Lung (tissue), 11 donors: ENCODE measurements at regions not wholly inside any gene's neighbourhood (a gene's known extent, or its start where the extent isn't known, plus 50 kb on each side); places are given as distances from the start of the nearest gene placed in this dataset.

Source experiments
- ATAC-seq: fragments of 200-7000 bp; cut with Tn5 transposase; one replicate; pipeline ENCODE4 v1.9.1; 2020; ENCODE audit warnings: moderate number of reproducible peaks; ENCODE audit not compliant: insufficient read depth, low FRiP score
- DNase-seq, 3 donors: peaks; one replicate each; pipeline ENCODE4 v3.0.0-alpha.2; 2013 to 2017
- H3K27ac ChIP-seq, 2 donors: one replicate each; pipeline ENCODE4 v1.5.1; 2013; ENCODE audit warnings: mild to moderate bottlenecking in 2 of 2, moderate library complexity in 2 of 2, control low read depth in 1 of 2, inconsistent platforms in 1 of 2, low read depth in 1 of 2, low read length in 1 of 2
- H3K27me3 ChIP-seq, 3 donors: one replicate each; pipeline ENCODE4 v1.5.1; 2013; ENCODE audit warnings: low read length in 2 of 3; ENCODE audit not compliant: control insufficient read depth in 3 of 3, insufficient read depth in 3 of 3
- H3K36me3 ChIP-seq, 4 donors: one replicate each; pipeline ENCODE4 v1.5.1; 2013; ENCODE audit warnings: low read length in 4 of 4, mild to moderate bottlenecking in 1 of 4, moderate library complexity in 1 of 4; ENCODE audit not compliant: control insufficient read depth in 4 of 4, insufficient read depth in 4 of 4
- H3K4me1 ChIP-seq, 5 donors: one replicate each; pipeline ENCODE4 v1.5.1; 2013; ENCODE audit warnings: low read length in 5 of 5, mild to moderate bottlenecking in 2 of 5, moderate library complexity in 1 of 5; ENCODE audit not compliant: control insufficient read depth in 5 of 5, insufficient read depth in 5 of 5
- H3K4me3 ChIP-seq: one replicate; pipeline ENCODE4 v1.5.1; 2013; ENCODE audit warnings: mild to moderate bottlenecking, control low read depth, moderate library complexity
- H3K9ac ChIP-seq, 2 donors: one replicate each; pipeline ENCODE4 v1.5.1; 2013; ENCODE audit warnings: low read length in 2 of 2, control low read depth in 1 of 2; ENCODE audit not compliant: insufficient read depth in 1 of 2
- H3K9me3 ChIP-seq, 4 donors: one replicate each; pipeline ENCODE4 v1.5.1; 2013; ENCODE audit warnings: low read length in 3 of 4, mild to moderate bottlenecking in 1 of 4, moderate library complexity in 1 of 4; ENCODE audit not compliant: control insufficient read depth in 4 of 4, insufficient read depth in 3 of 4
- WGBS, 2 donors: extraction: QIAGEN DNeasy Blood & Tissue Kit; methylation state at CpG; one replicate each; pipeline ENCODE4 v1.1.7; 2013; 5-methylcytosine and 5-hydroxymethylcytosine counted together
- TF ChIP-seq, protein P1 (sequence below): IDR thresholded peaks from 2 replicates; pipeline ENCODE4 v1.5.1; 2012; ENCODE audit warnings: mild to moderate bottlenecking; ENCODE audit errors: control extremely low read depth, extremely low read depth
- donor health status: control.
- donor health status: control.
- donor health status: Bipolar disorder and iron deficiency.
- donor health status: healthy.
- donor health status: DM: yes; HTN: yes; CAD: no.

DNA sequence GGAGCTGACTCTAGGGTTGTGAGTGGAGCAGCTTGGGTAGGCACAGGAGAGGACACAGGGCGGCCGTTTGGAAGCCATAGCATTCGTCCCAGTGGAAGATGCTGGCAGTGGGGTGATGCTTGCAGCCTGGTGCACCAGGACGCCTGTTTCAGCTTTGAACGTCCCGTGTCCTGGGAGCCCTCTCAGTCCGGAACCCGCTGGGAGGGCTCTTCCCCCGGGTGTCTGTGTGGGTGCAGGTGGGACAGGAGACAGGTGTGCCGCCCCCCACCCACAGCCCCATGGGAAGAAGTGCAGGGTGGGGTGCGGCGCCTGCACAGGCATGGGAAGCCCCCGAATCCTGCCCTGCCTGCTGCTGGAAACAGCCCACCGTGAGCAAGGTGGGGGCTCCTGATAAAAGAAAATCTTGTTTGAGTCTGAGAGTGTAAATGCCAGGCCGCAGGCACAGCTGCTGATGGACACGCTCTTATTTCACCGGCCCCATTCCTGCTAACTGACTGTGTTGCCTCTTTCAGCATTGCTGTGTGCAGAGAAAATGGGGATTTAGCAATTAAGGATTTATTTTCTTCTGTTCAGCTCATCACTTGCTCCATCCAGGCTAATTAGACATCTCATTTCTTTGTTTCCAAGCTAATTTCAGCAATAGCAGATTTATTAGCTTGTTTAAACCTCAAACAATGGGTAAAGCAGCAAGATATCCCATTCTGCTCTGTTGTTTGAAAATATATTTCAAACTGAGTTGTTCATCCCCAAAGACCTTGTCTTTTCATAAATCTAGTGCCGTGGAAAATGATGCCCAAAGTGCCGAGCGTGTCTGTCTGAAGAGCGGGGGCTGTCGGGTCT lies 54.9 kb upstream of the DPYSL4 start:
- Histone ChIP-seq H3K36me3 (no peaks in the 10 kb centered on the region), H3K27me3 (peaks cover 0 to 10% (median 0%) of the 10 kb centered on the region in 3 donors), H3K27ac (no peak overlapping the region), H3K9me3 (peaks cover 0 to 2% (median 0%) of the 10 kb centered on the region in 4 donors), H3K4me3 (no peak overlapping the region), H3K9ac (no peak overlapping the region), H3K4me1 (peaks cover 0 to 8% (median 0%) of the 10 kb centered on the region in 5 donors)
- DNase-seq (no peak), ATAC-seq (no peak)
- WGBS, 2 donors: 80 to 81% methylated on average over 22 of the region's 22 CpGs
- TF ChIP-seq, protein P1, sequence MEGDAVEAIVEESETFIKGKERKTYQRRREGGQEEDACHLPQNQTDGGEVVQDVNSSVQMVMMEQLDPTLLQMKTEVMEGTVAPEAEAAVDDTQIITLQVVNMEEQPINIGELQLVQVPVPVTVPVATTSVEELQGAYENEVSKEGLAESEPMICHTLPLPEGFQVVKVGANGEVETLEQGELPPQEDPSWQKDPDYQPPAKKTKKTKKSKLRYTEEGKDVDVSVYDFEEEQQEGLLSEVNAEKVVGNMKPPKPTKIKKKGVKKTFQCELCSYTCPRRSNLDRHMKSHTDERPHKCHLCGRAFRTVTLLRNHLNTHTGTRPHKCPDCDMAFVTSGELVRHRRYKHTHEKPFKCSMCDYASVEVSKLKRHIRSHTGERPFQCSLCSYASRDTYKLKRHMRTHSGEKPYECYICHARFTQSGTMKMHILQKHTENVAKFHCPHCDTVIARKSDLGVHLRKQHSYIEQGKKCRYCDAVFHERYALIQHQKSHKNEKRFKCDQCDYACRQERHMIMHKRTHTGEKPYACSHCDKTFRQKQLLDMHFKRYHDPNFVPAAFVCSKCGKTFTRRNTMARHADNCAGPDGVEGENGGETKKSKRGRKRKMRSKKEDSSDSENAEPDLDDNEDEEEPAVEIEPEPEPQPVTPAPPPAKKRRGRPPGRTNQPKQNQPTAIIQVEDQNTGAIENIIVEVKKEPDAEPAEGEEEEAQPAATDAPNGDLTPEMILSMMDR: no peak

DNA sequence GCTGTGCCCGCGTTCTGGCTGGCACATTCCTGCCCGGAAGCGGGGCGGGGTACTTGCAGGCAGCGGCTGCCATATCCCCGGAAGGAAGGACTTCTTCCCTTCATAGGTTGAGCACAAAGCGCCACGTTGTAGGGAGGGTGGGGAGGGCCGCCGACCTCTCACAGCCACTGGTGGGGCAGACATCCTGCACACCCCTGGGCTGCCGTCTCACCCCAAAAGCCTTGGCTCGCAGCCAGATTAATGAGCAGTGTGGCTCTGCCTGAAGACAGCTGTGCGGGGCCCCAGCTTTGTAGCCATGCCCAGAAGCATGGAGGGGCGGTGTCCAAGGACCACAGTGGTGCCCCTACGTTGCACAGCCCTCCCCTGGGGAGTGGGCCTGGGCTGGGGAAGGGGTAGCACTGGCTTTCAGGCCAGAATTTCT lies 54.3 kb upstream of the DPYSL4 start:
- H3K27ac ChIP-seq: no peak overlapping the region
- WGBS, 2 donors: 55 to 57% methylated on average over 16 of the region's 16 CpGs
- ATAC-seq (no peak), DNase-seq (peak; percentile 53 to 70 (median 60))
- H3K4me1 ChIP-seq: peaks cover 0 to 8% (median 0%) of the 10 kb centered on the region in 5 donors
- peaks cover 0 to 10% (median 0%) of the 10 kb centered on the region in 3 donors for H3K27me3 ChIP-seq
- no peak overlapping the region for H3K4me3 ChIP-seq
- TF ChIP-seq, protein P1: no peak
- no peaks in the 10 kb centered on the region for H3K36me3 ChIP-seq
- H3K9me3 ChIP-seq: peaks cover 0 to 2% (median 0%) of the 10 kb centered on the region in 4 donors
- no peak overlapping the region for H3K9ac ChIP-seq

DNA sequence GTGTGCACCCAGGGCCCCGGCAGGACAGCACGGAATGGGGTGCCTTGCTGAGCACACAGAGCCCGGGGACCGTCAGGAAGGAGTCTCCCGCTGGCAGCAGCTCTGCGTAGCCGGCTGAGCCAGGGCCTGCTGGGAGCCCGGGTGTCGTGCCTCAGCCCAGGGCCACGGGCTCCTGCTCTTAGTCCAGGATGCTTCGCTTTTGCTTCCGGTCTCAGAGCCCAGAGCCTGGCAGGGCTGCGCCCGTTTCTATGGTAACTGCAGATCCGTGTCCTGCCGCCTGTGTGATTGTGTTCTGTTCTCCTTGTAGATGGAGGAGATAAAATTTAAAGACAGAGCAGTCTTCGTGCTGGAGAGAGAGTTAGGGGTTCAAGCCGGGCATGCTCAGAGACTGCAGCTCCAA lies 53.7 kb upstream of the DPYSL4 start:
- no peak overlapping the region for H3K4me3 ChIP-seq
- no peak overlapping the region for H3K27ac ChIP-seq
- DNase-seq (peak; percentile 26 to 38 (median 32)), ATAC-seq (no peak)
- 53 to 61% methylated on average over 18 of the region's 18 CpGs for WGBS, 2 donors
- TF ChIP-seq, protein P1: no peak
- H3K9ac ChIP-seq: no peak overlapping the region
- peaks cover 0 to 2% (median 0%) of the 10 kb centered on the region in 4 donors for H3K9me3 ChIP-seq
- H3K36me3 ChIP-seq: no peaks in the 10 kb centered on the region
- H3K27me3 ChIP-seq: peaks cover 0 to 8% (median 0%) of the 10 kb centered on the region in 3 donors
- H3K4me1 ChIP-seq: peaks cover 0 to 8% (median 0%) of the 10 kb centered on the region in 5 donors
